DMS 273 (cell line): ENCODE measurements at regions not wholly inside any gene's neighbourhood (a gene's known extent, or its start where the extent isn't known, plus 50 kb on each side); places are given as distances from the start of the nearest gene placed in this dataset.

Experiments
- DNase-seq: peaks from one replicate; lab custom pipeline; 2025; ENCODE audit not compliant: unreplicated experiment; lab: John Stamatoyannopoulos, UW

DNA sequence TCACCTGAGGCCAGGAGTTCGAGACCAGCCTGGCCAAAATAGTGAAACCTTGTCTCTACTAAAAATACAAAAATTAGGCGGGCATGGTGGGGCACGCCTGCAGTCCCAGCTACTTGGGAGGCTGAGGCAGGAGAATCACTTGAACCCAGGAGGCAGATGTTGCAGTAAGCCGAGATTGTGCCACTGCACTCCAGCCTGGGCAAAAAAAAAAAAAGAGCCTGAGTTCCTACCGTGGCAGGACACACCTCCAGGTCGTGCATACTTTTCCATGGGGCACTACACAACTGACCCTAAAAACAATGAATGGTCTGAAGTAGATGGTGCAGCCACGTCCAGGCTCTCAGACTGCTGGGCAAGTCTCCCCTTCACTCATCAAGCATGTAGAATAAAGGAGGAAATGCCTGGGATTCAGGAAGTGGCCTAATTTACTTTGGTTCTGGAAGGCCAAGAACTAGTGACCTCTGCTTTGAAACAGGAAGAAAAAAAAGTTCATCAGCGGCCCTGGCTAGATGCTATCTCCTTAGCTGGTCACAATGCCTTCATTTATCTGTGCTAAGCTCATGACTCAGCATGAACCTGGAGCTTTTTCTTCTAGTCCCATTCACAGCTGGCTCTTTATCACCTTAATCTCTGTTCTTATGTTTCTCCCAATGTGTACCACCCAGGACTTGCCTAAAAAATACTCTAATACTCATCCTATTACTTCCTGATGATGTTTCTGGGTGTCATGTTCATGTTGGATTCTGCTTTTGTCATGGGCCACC lies 55.8 kb upstream of the OR6J1 start:
- no peak for DNase-seq

DNA sequence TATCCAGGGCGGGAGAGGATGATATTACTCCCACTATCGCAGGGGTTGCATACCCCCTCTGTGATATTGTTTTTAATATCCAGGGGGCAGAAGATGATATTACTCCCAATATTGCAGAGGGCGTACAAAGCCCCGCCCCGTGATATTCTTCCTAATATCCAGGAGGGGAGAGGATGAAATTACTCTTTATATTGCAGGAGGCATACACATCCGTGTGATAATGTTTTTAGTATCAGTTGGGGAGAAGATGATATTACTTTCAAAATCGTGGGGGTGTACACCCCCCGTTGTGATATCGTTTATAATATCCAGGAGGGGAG lies 52.9 kb upstream of the OXA1L start:
- peak; percentile 45 for DNase-seq

GRCh38 chr14:22715186-22715812 lies 51.2 kb upstream of the OXA1L start:
- peak; percentile 99 for DNase-seq

DNA sequence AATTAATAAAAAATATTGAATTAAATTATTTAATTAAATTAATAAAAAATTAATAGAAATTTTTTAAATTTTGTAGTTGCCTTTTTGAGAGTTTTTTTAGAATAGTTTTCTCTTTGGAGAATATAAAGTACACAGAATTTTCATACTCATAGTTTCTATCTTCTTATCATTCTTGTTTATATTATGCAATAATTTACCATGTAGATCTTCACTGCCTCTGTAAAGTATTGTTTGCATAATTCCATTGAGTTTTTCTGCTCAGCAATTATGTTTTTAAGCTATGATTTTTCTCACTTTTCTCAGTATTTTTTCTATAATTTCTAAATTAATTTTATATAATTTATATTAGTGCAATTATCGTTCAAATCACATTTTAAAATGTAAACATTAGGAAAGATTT lies 50.6 kb upstream of the OXA1L start:
- no peak for DNase-seq
